ENCODE measurements at regions not wholly inside any gene's neighbourhood (a gene's known extent, or its start where the extent isn't known, plus 50 kb on each side); places are given as distances from the start of the nearest gene placed in this dataset.

DNA sequence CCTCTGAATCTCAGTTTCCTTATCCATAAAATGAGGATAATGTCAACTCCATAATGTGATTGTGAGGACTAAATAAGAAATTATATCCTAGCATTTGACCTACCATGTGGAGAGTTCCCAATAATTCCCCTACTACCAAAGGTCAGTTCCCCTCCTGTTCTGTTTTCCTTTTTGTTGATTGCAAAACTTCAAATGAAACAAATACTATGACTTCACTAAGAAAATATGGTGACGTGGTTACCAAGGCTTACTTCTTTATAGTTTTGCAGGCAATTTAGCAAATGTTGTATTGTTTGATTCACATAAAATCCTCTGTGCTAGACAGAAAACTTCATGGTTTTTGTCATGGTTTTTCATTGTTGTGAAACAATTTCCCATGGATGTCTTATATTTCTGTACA lies 153.8 kb upstream of the RORA start:
- TF ChIP-seq, protein P1, sequence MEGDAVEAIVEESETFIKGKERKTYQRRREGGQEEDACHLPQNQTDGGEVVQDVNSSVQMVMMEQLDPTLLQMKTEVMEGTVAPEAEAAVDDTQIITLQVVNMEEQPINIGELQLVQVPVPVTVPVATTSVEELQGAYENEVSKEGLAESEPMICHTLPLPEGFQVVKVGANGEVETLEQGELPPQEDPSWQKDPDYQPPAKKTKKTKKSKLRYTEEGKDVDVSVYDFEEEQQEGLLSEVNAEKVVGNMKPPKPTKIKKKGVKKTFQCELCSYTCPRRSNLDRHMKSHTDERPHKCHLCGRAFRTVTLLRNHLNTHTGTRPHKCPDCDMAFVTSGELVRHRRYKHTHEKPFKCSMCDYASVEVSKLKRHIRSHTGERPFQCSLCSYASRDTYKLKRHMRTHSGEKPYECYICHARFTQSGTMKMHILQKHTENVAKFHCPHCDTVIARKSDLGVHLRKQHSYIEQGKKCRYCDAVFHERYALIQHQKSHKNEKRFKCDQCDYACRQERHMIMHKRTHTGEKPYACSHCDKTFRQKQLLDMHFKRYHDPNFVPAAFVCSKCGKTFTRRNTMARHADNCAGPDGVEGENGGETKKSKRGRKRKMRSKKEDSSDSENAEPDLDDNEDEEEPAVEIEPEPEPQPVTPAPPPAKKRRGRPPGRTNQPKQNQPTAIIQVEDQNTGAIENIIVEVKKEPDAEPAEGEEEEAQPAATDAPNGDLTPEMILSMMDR (IDR thresholded peaks at IDR 0.05 in 2 of 3, conservative IDR thresholded peaks at IDR 0.05 in 1 of 3; ENCODE audit: borderline replicate concordance in 1 of 3, insufficient read depth in 1 of 3, low read depth in 2 of 3, low read length in 2 of 3) = no peak
- TF ChIP-seq, protein P2, sequence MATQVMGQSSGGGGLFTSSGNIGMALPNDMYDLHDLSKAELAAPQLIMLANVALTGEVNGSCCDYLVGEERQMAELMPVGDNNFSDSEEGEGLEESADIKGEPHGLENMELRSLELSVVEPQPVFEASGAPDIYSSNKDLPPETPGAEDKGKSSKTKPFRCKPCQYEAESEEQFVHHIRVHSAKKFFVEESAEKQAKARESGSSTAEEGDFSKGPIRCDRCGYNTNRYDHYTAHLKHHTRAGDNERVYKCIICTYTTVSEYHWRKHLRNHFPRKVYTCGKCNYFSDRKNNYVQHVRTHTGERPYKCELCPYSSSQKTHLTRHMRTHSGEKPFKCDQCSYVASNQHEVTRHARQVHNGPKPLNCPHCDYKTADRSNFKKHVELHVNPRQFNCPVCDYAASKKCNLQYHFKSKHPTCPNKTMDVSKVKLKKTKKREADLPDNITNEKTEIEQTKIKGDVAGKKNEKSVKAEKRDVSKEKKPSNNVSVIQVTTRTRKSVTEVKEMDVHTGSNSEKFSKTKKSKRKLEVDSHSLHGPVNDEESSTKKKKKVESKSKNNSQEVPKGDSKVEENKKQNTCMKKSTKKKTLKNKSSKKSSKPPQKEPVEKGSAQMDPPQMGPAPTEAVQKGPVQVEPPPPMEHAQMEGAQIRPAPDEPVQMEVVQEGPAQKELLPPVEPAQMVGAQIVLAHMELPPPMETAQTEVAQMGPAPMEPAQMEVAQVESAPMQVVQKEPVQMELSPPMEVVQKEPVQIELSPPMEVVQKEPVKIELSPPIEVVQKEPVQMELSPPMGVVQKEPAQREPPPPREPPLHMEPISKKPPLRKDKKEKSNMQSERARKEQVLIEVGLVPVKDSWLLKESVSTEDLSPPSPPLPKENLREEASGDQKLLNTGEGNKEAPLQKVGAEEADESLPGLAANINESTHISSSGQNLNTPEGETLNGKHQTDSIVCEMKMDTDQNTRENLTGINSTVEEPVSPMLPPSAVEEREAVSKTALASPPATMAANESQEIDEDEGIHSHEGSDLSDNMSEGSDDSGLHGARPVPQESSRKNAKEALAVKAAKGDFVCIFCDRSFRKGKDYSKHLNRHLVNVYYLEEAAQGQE (IDR thresholded peaks at IDR 0.05; ENCODE audit: low read depth) = no peak
- TF ChIP-seq CBX3 (IDR thresholded peaks at IDR 0.05; ENCODE audit: low read depth) (no peak), POLR2AphosphoS5 (IDR thresholded peaks at IDR 0.05; ENCODE audit: low read depth, low read length) (no peak), EZH2phosphoT487 (IDR thresholded peaks at IDR 0.05; ENCODE audit: borderline replicate concordance) (no peak), FOSL1 (IDR thresholded peaks at IDR 0.05; ENCODE audit: low read depth) (no peak)
